HT-29 (cell line): ENCODE measurements at regions not wholly inside any gene's neighbourhood (a gene's known extent, or its start where the extent isn't known, plus 50 kb on each side); places are given as distances from the start of the nearest gene placed in this dataset.
"Not testable (repeated sequence)": the region's sequence is repeated elsewhere in the genome, so short reads cannot be mapped to it uniquely, and the experiment has no call there.

Experiments used
- DNase-seq: peaks from one replicate; pipeline ENCODE4 v3.0.0-alpha.2; 2015; ENCODE audit warnings: low spot score

DNA sequence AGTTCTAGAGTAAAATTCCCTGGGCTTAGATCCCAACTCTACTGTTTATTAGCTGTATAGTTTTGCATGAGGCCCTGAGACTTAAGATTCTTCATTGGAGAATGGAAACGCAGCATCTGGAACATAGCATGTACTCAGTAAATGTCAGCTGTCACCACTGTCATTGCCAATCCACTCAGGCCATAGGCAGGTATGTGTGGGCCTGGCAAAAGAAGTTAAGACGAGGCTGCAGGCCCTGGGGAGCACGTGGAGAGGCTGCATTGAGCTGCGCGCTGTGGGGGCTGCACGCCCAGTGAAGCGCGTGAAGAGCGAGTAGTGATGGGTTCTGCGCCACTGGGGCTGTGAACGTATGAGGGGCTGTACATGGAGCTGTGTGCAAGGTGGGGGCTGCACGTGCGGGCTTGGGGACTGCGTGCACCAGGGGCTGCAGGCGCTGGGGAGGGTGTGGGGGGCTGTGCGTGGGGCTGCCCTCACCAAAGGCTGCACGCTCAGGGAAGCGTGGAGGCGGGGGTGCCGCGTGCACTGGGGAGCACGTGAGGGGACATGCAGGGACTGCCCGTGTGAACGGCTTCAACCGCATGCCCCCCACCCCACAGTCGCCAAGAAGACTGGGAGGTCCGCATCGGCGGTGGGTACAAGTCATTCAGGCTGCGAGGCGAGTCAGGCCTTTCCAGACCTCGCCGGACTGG lies 85.5 kb downstream of the PRR15 start:
- no peak for DNase-seq

DNA sequence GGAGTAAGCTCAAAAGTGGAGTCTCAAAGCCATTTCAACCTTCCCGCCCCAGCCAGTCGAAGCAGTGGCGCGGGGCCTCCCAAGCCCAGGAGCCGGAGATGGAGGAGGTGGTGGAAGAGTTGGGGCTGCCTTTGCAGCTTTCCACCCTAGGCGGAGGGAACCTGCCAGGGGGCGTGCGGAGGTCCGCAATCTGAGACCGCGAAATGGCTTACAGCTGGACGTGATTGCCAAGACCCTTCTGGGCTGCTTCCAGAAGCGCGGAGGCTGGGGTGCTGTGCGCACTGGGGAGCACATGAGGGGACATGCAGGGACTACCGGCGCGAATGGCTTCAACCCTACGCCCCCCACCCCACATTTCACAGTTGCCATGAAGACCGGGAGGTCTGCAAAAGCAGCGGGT lies 86.2 kb downstream of the PRR15 start:
- no peak for DNase-seq

DNA sequence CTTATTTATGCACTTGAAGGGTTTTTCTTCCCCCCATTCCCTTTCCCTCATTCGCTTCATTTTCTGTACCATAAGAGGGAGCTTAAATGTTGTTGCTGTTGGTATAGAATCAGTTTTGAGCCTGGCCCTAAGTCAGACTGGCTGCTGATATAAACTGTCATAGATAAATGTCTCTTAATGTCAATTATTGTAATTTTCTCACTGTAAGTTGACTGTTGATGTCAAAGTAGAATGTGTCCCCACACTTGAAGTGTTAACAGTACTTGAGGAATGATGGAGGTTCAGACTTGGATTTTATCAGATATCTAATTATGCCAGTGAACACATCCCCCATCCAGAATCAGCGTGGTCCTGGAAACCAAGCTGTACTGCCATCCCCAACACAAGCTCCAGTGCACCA lies 87.8 kb downstream of the PRR15 start:
- no peak for DNase-seq

DNA sequence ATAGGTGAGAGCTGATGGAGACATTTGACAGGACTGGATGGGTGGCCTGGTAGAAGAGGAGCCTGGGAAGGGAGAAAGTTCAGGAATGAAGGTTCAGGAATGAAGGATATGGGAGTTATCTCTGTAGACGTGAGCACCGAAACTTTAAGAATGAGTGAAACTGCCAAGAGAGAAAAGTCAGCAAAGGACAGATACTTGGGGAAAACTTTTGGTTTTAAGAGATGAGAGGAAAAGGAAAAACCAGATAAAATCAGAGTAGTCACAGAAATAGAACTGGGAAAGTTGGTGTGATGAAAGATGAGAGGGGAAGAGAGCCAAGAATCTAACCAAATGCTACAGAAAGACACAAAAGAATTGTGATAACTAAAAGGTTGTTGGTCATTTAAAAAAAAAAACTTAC lies 88.9 kb downstream of the PRR15 start:
- no peak for DNase-seq

DNA sequence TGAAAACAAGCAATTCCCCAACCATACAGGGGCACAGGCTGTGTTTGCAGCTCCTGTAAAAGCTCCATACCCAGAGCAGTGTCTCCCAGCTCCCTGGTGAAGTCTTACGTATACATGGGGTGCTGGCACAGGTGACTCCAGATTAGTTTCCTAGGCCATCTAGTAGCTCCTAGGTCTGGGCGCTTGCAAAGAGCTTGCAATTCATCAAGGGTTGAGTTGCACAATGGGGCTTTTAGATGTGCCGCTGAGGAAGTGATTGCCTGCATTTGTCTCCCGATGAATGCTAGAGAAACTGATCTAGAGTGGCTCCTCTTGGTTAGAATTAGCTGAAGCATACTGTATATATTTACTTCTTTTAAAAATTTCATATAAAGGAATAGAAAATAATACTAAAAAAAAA lies 90.7 kb downstream of the PRR15 start:
- DNase-seq: not testable (repeated sequence)

DNA sequence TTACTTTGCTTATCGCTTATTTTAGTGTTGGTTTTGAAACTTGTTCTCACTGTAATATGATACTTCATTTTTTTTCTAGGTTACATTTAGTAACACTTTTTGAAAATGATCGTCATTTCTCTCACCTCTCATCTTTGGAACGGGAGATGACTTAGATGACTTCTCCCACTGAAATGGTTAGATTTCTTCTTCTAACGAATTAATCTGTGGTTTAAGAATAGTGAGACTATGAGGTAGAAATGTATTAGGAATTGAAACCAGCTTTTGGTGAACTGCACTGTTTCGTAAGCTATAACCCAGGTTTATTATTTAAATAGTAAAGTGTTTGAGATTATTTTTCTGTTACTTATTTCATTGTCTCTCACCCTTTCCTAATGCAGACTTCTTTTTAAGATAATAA lies 93.7 kb downstream of the PRR15 start:
- no peak for DNase-seq

DNA sequence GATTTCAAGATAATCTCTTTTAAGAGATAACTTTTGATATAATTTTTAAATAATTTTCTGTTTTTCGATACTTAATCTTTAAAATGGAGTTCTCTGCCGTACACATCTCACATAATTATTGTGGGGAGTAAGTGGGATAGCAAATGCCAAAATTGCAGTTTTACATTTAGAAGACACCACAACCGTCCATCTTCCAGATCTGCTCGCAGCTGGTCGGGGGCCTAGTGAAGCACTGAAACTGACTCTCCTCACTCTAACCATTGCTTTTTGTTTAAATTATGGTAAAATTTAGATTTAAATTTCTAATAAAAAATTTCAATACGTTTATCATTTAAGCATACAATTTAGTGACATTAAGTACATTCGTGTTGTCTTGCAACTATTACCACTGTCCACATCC lies 94.2 kb downstream of the PRR15 start:
- DNase-seq: no peak

DNA sequence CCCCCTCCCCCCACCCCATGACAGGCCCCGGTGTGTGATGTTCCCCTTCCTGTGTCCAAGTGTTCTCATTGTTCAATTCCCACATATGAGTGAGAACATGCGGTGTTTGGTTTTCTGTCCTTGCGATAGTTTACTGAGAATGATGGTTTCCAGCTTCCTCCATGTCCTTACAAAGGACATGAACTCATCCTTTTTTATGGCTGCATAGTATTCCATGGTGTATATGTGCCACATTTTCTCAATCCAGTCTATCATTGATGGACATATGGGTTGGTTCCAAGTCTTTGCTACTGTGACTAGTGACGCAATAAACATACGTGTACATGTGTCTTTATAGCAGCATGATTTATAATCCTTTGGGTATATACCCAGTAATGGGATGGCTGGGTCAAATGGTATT lies 95.6 kb downstream of the PRR15 start:
- DNase-seq: not testable (repeated sequence)

DNA sequence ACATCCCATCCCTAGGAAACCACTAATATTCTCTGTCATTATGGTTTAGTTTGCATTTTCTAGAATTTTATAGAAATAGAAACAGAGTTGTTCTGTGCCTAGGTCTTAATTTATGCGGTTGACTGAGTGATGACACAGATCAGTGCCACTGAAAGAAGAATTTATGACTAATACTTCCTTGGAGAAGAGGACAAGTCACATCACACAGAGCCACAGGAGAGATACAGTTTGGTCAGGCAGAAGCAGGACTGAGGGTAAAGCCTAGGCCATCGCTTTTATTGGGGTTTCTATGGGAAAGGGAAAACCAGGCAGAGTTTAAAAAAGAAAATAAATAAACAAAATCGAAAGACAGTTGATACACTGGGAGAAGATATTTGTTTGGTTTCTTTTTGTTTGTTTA lies 99.3 kb downstream of the PRR15 start:
- DNase-seq: not testable (repeated sequence)

DNA sequence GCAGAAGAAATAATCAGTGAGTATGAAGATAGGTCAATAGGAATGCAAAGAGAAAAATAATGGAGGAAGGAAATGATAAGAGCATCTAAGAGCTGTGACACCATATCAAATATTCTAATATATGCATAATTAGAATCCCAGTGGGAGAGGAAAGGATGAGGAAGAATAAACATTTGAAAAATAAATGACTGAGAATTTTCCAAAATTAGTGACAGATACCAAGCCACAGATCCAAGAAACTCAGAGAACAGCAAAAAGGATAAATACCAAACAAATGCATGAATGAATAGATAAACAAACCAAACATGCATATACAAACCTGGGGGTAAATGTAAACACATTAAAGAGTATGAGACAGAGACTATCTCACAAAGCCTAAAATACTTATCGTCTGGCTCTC lies 101.4 kb downstream of the PRR15 start:
- not testable (repeated sequence) for DNase-seq

DNA sequence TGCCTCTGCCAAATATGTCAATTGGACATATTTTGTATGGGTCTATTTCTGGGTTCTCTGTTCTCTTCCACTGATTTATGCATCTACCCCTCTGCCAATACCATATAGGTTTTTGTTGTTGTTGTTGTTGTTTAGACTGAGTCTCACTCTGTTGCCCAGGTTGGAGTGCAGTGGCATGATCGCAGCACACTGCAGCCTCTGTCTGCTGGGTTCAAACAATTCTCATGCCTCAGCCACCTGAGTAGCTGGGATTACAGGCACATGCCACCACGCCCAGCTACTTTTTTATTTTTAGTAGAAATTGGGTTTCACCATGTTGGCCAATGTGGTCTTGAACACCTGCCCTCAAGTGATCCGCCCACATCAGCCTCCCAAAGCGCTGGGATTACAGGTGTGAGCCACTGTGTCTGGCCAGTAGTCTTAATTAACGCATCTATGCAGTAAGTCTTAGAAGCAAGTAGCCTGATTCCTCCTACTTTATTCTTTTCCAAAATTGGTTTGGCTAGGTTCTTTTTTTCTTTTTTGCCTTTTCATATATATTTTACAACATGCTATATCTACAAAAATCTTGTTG lies 103.5 kb downstream of the PRR15 start:
- DNase-seq: not testable (repeated sequence)

DNA sequence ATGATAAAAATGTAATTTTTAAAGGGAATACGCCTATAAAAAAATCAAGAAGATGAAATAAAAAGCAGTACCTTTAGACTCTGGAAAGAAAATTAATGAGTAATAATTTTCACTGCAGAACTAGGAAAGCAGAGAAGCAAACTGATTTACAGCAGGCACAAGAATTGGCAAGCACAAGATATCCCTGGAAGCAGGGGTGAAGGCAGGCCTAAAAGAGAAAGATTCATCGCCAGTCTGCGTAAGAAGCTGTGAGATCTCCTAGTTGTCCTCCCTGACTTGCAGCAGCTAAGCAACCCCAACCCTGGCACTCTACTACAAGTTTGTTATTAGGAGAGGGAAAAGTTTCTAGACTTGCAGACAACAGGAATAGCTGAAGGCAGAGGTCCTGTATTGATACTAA lies 107.7 kb downstream of the PRR15 start:
- not testable (repeated sequence) for DNase-seq

DNA sequence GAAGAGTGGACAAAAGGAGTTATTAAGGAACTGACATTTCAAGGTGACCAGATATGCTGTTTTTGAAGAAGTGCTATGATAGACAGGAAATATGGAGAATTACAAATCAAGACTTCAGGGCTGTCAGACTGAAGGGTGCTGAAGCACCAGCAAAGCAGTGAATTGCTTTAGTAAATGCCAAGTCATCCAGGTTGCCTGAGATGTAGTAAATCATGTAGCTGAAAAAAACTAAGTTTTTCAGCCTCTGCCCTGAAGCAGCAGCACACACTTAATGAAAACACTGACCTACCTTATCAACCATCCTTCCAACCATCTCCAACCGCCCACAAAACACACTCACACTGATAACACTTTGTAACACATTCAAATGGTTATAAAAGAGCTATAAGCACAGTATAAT lies 110.0 kb downstream of the PRR15 start:
- DNase-seq: not testable (repeated sequence)

DNA sequence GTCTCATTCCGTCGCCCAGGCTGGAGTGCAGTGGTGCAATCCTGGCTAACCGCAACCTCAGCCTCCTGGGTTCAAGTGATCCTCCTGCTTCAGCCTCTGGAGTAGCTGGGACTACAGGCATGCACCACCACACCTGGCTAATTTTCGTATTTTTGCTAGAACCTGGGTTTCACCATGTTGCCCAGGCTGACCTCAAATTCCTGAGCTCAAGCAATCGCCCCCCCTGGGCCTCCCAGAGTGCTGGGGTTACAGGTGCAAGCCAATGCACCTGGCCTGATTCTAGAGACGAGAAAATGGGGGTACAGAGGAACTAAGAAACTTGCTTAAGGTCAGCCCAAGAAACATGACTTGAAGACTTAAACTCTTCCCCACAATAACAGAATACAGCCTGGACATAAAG lies 111.0 kb downstream of the PRR15 start:
- not testable (repeated sequence) for DNase-seq

DNA sequence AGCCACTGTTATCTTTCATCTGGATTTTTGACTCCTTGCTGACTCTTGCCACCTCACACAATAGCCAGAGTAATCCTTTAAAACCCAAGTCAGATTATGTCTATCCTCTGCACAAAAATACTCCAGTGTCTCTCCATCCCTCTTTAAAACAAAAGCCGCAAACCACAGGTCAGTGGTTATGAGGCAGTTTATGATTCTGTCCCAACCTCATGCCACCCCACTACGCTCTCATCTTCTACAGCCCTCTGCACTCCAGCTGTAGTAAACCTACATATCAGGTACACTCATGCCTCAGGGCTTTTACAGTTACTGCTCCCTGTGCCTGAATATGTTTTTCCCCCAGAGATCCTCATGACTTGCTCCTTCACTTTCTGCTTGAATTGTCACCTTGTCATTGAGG lies 113.6 kb downstream of the PRR15 start:
- DNase-seq: not testable (repeated sequence)

DNA sequence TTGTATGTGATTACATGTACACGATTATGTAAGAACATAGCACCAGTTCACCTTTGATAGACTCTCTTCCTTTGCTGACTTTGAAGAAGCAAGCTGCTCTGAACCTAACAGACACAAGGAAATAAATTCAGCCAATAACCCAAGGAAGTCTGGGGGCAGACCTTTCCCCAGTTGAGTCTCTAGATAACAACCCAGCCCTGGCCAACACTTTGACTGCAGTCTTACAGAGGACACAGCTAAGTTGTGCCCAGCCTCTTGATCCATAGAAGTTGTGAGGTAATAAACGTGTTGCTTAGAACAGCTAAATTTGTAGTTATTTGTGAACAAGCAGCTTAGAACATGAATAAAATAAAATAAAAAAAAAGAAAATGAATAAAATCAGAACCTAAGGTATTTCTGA lies 116.3 kb downstream of the PRR15 start:
- DNase-seq: not testable (repeated sequence)

DNA sequence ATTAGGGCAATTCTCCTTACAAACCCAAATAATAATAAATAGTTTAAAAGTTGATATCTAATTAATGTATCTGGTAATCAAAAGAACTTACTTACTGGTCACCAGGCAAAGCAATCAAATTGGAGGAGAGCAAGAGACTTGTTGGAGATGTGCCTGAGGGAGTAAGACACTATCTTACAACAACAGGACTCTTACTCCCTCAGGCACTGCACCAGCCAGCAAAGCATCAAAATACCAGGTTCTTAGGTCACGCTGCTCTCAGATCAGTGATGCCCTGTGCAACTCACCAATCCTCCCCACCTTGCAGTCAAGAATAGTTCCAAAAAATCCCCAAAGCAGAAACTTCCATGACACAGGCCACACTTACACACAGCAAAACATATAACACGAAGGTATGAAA lies 117.0 kb downstream of the PRR15 start:
- DNase-seq: not testable (repeated sequence)

DNA sequence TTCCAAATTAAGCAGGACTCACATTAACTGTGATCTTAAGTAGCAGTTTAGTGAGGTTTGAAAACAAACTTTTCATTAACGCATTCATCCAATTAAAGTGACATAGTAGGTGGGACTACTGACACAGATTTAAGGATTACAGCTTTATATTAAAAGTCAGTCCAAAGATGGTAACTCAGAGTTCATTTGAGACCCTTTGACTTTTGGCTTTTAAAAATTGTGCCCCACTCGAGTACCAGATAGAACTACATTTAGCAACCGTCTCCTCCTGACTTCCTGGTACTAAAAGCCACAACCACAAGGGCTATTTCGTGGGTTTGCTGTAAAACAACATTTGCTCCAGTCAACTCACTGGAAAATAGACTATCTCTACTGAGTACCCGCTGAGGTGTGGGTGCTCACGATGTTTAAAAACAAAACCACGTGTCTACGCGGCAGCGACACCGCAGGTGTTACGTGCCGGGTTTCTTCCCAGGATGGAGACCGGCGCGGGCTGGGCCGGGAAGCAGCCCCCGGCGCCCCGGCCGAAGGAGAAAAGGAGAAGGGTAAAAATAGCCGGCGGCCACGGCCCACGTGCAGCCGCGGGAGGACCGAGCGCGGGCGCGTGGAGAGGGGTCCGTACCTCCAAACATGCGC lies 120.6 kb downstream of the PRR15 start:
- peak; percentile 47 for DNase-seq

DNA sequence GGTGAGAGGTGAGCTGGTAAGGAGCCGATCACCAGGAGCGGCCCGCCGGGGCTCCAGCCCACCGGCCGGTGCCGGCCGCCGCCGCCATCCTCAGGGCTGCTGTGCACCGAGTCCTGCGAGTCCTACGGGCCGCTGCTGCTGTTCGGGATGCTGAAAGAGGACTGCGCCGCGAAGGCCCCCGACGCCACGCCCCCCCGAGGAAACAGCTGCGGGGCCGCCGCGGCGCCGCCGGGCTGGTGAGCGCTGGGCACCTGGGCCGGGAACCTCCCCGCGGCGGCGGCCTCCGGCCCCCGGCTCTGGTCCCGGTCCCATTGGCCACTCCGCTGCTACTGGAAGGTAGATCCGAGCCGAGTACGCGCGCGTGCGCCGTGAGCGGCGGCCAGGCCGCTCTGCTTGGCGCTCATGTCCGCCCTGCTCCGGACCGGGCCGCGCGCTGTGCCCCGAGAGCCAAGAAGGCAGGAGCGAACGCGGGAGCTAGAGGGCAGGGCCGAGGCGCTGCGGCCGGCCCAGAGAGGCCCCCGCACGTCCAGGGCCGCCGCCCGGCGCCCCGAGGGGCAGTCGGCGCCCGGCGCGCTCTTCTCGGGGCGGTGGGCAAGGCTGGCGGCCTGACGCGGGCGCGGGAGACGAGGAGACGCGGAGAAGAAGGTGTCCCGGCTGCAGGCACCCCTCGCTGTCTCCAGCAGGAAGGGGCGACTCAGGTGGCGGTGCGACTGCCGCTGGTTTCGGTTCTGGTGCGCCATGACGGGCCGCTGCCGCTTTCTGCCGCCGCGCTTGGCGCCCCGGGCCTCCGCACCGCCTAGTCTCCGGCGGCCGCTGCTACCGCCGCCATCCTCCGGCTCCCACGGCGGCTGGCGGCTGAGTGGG lies 121.3 kb upstream of the WIPF3 start:
- peak; percentile 75 for DNase-seq

DNA sequence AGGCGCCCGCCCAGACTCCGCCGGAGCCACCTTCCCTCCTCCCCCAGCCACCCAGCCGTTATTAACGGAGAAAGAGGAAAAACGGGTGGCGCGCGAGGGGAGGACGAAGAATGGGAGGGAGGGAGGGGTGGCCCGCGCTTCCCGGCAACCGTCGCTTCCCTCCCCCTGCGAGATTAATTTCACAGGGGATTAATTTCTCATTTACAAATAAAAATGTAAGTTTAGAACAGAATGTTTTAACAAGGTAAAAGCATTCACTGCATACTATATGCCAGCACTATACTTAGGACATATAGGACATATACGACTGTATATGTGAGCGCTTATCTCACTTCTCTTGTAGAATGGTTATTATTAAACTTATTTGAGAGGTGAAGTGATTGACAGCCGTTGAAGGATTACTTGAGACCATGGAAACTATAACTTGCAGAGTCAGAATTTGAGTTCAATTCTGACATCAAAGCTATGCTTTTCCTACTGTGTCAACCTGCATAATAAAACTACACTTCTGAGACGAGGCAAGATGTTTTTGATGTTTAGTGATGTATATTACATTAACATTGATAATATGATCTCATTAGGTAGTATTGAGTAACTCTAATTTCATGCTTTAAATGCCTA lies 120.5 kb upstream of the WIPF3 start:
- peak; percentile 23 for DNase-seq

DNA sequence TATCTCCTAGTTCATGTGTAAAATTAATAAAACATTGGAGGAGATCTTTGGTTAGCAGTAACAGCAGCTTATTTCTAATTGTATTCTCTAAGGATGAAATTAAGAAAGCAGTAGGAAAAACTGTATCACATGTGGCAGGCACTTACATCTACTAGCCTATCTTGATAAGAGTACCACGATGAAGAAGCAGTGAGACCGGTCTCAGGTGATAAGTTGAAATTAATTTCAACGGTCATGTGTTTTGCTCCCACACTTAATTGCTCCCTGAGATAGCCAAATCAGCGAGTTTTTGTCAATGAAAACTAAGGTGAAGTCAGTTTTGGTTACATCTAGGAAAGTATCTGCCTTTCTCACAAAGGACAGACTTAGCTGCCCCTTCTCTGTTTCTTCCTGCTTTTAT lies 115.8 kb upstream of the WIPF3 start:
- DNase-seq: not testable (repeated sequence)

DNA sequence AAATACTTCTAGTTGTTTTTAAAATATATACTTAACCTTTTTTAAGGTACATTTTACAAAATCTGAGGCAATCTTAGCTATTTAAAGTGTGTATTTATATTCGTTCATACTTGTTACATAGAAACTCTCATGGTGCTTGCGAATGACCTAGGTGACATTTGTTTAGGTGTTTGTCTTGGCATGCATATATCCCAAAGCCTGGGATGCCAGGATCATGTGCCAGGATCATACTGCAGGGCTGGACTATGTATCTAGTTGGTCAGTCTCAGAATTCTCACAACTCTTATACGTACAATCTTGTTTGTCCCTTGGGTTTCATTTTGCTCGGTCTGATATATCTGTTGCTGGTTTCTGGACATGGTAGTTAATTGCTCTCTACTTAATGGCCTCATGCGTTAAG lies 109.9 kb upstream of the WIPF3 start:
- not testable (repeated sequence) for DNase-seq
